IgD-negative memory B cell (primary cell): ENCODE measurements at regions not wholly inside any gene's neighbourhood (a gene's known extent, or its start where the extent isn't known, plus 50 kb on each side); places are given as distances from the start of the nearest gene placed in this dataset.

ENCODE experiments used
- H3K27ac Mint-ChIP-seq, 3 donors: one replicate each; pipeline ENCODE4 v1.8.0; 2020 to 2022; ENCODE audit warnings: mild to moderate bottlenecking in 3 of 3, mixed read lengths in 3 of 3, moderate library complexity in 1 of 3
- H3K27me3 Mint-ChIP-seq: one replicate; pipeline ENCODE4 v1.8.0; 2021; ENCODE audit warnings: mixed read lengths
- H3K36me3 Mint-ChIP-seq: one replicate; pipeline ENCODE4 v1.8.0; 2020; ENCODE audit warnings: mild to moderate bottlenecking, mixed read lengths
- H3K4me1 Mint-ChIP-seq, 3 donors: one replicate each; pipeline ENCODE4 v1.8.0; 2020 to 2022; ENCODE audit warnings: mixed read lengths in 3 of 3, mild to moderate bottlenecking in 1 of 3
- H3K4me3 Mint-ChIP-seq, 4 donors: one replicate each; pipeline ENCODE4 v1.8.0; 2020 to 2022; ENCODE audit warnings: mild to moderate bottlenecking in 4 of 4, mixed read lengths in 4 of 4, moderate library complexity in 3 of 4
- H3K9me3 Mint-ChIP-seq, 3 donors: one replicate each; pipeline ENCODE4 v1.8.0; 2020 to 2021; ENCODE audit warnings: mixed read lengths in 3 of 3, mild to moderate bottlenecking in 1 of 3

- Mint-ChIP-seq H3K36me3 (no peaks in the 10 kb centered on the region), H3K4me3 (no peak overlapping the region), H3K27me3 (no peaks in the 10 kb centered on the region), H3K4me1 (peaks cover 0 to 6% (median 2%) of the 10 kb centered on the region in 3 donors), H3K27ac (no peak overlapping the region), H3K9me3 (peaks cover 0 to 3% (median 0%) of the 10 kb centered on the region in 3 donors)
Observed at GRCh38 chr9:20016611-20017010, 227.8 kb upstream of the SLC24A2 start.

DNA sequence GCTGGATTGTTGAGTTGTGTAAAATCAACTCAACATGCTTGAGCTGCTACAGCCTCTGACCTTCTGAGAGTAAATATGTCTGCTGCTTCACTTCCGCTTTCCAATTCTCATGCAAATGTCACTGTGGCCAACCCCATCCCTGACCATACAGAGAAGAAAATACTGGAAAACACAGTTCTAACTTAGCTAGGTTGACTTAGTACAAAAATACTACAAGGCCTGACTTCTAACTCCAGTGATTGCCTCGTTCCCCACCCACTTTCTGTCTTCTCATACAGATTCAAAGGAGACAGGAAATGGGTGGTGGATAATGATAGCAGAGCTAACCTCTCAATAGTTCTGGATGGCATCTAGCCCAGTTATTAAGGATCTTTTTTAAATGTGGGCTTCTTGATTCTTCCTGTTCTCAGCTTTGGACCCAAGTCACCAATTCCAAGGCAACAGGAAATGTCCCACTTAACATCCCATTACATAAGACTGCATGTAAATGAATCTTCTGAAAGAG, 226.6 kb upstream of the SLC24A2 start:
- peaks cover 0 to 6% (median 2%) of the 10 kb centered on the region in 3 donors for H3K4me1 Mint-ChIP-seq
- peak overlapping the region in 1 of 4 donors; percentile 0 for H3K4me3 Mint-ChIP-seq
- H3K27ac Mint-ChIP-seq: no peak overlapping the region

DNA sequence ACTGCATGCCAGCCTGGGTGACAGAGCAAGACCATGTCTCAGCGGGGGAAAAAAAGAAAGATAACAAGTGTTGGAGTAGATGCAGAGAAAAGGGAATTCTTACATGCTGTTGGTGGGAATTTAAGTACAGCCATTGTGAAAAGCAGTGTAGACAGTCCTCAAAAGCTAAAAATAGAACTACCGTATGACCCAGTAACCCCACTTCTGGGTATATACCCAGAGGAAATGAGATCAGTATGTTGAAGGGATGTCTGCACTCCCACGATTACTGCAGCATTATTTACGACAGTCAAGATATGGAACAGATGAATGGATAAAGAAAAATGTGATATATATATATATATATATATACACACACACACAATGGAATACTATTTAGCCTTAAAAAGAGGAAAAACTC, 225.3 kb upstream of the SLC24A2 start:
- no peak overlapping the region for H3K4me3 Mint-ChIP-seq
- H3K9me3 Mint-ChIP-seq: peaks cover 4 to 8% (median 7%) of the 10 kb centered on the region in 3 donors
- H3K36me3 Mint-ChIP-seq: no peaks in the 10 kb centered on the region
- peaks cover 0 to 6% (median 2%) of the 10 kb centered on the region in 3 donors for H3K4me1 Mint-ChIP-seq
- no peak overlapping the region for H3K27ac Mint-ChIP-seq
- no peaks in the 10 kb centered on the region for H3K27me3 Mint-ChIP-seq

More for the DNA sequence above, 226.6 kb upstream of the SLC24A2 start:
- Mint-ChIP-seq H3K27me3 (no peaks in the 10 kb centered on the region), H3K36me3 (no peaks in the 10 kb centered on the region), H3K9me3 (peaks cover 4 to 8% (median 4%) of the 10 kb centered on the region in 3 donors)

DNA sequence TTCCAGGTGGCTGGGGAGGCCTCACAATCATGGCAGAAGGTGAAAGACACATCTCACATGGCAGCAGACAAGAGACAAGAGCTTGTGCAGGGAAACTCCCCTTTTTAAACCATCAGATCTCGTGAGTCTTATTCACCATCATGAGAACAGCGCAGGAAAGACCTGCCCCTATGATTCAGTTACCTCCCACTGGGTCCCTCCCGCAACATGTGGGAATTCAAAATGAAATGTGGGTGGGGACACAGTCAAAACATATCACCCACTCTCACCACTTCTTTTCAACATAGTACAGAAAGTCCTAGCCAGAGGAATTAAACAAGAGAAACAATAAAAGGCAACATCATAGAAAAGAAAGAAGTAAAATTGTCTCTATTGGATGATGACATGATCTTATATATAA, 223.4 kb upstream of the SLC24A2 start:
- H3K27ac Mint-ChIP-seq: no peak overlapping the region
- H3K27me3 Mint-ChIP-seq: no peaks in the 10 kb centered on the region
- peaks cover 4 to 8% (median 7%) of the 10 kb centered on the region in 3 donors for H3K9me3 Mint-ChIP-seq
- no peaks in the 10 kb centered on the region for H3K36me3 Mint-ChIP-seq
- H3K4me3 Mint-ChIP-seq: no peak overlapping the region
- peaks cover 0 to 6% (median 0%) of the 10 kb centered on the region in 3 donors for H3K4me1 Mint-ChIP-seq

DNA sequence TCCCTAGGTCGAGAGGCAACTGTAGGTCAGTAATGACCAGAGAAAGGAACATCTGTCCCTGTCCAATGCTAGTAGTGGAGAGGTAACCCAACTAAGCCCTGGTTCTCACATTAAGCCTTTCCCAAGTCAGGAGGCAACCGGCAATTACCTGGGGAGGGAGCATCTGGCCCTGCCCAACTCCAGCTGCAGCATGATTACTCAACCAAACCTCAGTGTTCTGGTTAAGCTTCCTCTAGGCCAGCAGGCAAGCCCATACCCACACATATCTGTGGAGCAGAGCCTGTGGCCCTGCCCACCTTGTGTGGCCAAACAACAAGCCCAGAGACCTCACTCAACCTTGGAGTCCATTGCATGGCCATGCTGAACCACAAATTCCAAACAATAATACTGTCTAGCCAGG, 220.8 kb upstream of the SLC24A2 start:
- Mint-ChIP-seq H3K27me3 (no peaks in the 10 kb centered on the region), H3K36me3 (no peaks in the 10 kb centered on the region), H3K4me3 (no peak overlapping the region), H3K27ac (no peak overlapping the region), H3K9me3 (peaks cover 4 to 7% (median 5%) of the 10 kb centered on the region in 3 donors), H3K4me1 (no peaks in the 10 kb centered on the region)

DNA sequence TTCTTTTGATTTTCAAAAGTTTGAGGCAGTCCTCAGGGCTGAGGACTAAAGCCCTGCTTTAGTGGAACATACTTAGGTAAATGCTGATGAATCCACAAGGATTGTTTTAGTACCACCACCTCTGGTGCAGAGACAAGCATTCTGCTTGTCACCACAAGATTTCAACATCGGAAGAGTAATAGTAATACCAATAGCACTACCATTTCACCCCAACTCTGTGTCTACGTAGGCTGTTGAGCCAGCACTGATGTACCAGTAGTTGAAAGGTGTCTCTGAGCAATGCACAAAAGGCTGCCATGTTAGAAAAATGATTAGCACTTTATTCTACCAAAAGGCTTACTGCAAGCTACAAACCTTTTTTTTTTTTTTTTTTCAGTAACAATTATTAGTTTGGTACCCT, 213.2 kb upstream of the SLC24A2 start:
- H3K27ac Mint-ChIP-seq: no peak overlapping the region
- peaks cover under 1 to 4% (median 1%) of the 10 kb centered on the region in 3 donors for H3K4me1 Mint-ChIP-seq
- H3K36me3 Mint-ChIP-seq: no peaks in the 10 kb centered on the region
- no peaks in the 10 kb centered on the region for H3K27me3 Mint-ChIP-seq
- H3K4me3 Mint-ChIP-seq: no peak overlapping the region
- H3K9me3 Mint-ChIP-seq: peaks cover 2 to 4% (median 2%) of the 10 kb centered on the region in 3 donors

- Mint-ChIP-seq H3K9me3 (peaks cover 2 to 5% (median 5%) of the 10 kb centered on the region in 3 donors), H3K36me3 (peaks cover 3% of the 10 kb centered on the region), H3K27ac (no peak overlapping the region), H3K4me1 (peaks cover 1 to 6% (median 4%) of the 10 kb centered on the region in 3 donors), H3K4me3 (no peak overlapping the region), H3K27me3 (no peaks in the 10 kb centered on the region)
Observed at GRCh38 chr9:20001058-20001457, 212.2 kb upstream of the SLC24A2 start.

GRCh38 chr9:19999491-20000057, 210.7 kb upstream of the SLC24A2 start:
- no peak overlapping the region for H3K4me3 Mint-ChIP-seq
- no peak overlapping the region for H3K27ac Mint-ChIP-seq
- peaks cover 3% of the 10 kb centered on the region for H3K36me3 Mint-ChIP-seq
- H3K4me1 Mint-ChIP-seq: peaks cover 1 to 6% (median 4%) of the 10 kb centered on the region in 3 donors
- H3K9me3 Mint-ChIP-seq: peaks cover 2 to 5% (median 5%) of the 10 kb centered on the region in 3 donors
- H3K27me3 Mint-ChIP-seq: no peaks in the 10 kb centered on the region

- Mint-ChIP-seq H3K36me3 (peaks cover 3% of the 10 kb centered on the region), H3K27ac (no peak overlapping the region), H3K27me3 (no peaks in the 10 kb centered on the region), H3K9me3 (peaks cover 2 to 5% (median 5%) of the 10 kb centered on the region in 3 donors), H3K4me1 (peaks cover 1 to 6% (median 4%) of the 10 kb centered on the region in 3 donors), H3K4me3 (peak overlapping the region in 1 of 4 donors; percentile 69)
Observed at GRCh38 chr9:19998823-19999455, 210.1 kb upstream of the SLC24A2 start.

DNA sequence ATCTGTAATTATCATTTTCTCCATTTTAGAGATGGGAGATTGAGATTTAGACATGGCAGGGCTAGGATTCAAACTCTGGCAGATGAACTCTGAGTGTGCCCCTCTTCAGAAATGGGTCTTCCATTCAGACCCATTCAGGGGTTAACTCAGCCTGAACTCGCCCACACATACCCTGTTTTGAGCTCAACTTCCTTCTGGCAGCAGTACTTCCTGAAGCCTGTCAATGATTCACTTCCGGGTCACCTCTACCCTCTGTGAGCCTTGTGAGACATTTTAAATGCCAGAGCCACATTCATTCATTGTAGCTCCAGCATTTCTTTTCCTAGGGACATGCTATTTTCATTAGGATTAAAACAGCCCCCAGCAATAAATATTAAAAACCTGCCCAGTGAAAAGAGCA, 209.3 kb upstream of the SLC24A2 start:
- H3K4me3 Mint-ChIP-seq: no peak overlapping the region
- no peak overlapping the region for H3K27ac Mint-ChIP-seq
- H3K4me1 Mint-ChIP-seq: peaks cover 1 to 6% (median 4%) of the 10 kb centered on the region in 3 donors
- no peaks in the 10 kb centered on the region for H3K27me3 Mint-ChIP-seq
- H3K9me3 Mint-ChIP-seq: peaks cover 2 to 5% (median 5%) of the 10 kb centered on the region in 3 donors
- peaks cover 3% of the 10 kb centered on the region for H3K36me3 Mint-ChIP-seq

DNA sequence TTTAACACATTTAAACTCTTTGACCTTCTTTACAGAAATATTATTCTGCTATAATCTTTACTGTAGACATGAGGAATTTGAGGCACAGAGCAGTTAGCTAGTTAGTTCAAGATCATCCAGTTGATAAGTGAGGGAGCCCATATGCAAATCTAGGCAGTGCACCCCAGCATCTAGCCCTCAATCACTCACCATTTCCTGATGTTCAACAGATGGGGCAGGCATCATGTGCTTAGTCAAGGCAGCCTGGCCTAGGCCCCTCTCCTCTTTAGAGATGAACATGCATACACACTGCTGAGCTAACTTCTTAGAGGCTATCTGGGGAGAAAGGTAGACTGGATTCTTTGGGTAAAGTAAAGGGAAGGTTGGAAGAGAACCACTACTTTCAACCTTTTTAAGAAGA, 206.8 kb upstream of the SLC24A2 start:
- peaks cover 1 to 6% (median 4%) of the 10 kb centered on the region in 3 donors for H3K4me1 Mint-ChIP-seq
- peaks cover 3% of the 10 kb centered on the region for H3K36me3 Mint-ChIP-seq
- no peak overlapping the region for H3K4me3 Mint-ChIP-seq
- H3K27me3 Mint-ChIP-seq: no peaks in the 10 kb centered on the region
- peaks cover 0 to 5% (median 5%) of the 10 kb centered on the region in 3 donors for H3K9me3 Mint-ChIP-seq
- no peak overlapping the region for H3K27ac Mint-ChIP-seq

DNA sequence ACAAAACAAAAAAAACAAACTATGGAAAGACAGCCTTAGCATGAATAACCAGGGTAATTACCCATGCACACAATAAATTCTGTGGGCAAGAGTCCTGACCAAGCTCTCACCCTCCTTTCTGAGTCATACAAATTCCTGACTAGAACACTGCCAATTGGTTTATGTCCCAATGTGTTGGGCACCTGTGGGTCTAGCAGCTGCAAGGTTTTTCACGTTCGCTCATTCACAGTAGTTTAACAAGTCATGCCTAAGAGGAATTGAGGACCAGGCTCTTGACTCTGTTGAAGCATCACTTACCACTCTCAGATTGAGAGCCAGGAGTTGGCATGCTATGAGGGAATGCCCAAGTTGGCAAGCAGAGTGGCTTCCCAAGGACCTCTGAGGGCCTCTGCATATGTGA, 205.5 kb upstream of the SLC24A2 start:
- H3K27ac Mint-ChIP-seq: peak overlapping the region in 1 of 3 donors; percentile 65
- H3K36me3 Mint-ChIP-seq: peaks cover 3% of the 10 kb centered on the region

DNA sequence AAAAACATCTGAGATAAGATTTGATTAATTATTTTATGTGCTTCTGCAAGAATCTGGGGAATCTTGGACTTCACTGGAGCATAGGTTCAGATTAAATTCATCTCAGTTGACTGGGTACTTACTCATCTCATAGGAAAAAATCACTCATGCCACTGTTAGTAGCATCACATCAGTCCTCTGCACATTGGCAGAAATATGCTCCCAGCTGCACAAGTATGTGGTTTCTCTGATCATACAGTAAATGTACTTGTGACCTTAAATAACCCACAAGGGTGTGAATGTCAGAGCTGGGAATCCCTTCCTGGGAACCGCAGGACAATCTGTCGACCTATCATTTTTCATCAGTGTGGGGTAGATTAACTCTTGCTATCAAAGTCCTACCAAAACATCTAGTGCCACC, 203.7 kb upstream of the SLC24A2 start:
- Mint-ChIP-seq H3K4me3 (no peak overlapping the region), H3K36me3 (peaks cover 3% of the 10 kb centered on the region), H3K4me1 (peaks cover 0 to 4% (median 2%) of the 10 kb centered on the region in 3 donors), H3K27me3 (no peaks in the 10 kb centered on the region), H3K27ac (no peak overlapping the region), H3K9me3 (peaks cover 0 to 5% (median 4%) of the 10 kb centered on the region in 3 donors)

More for the DNA sequence above, 205.5 kb upstream of the SLC24A2 start:
- Mint-ChIP-seq H3K4me1 (peaks cover 1 to 6% (median 4%) of the 10 kb centered on the region in 3 donors), H3K27me3 (no peaks in the 10 kb centered on the region), H3K9me3 (peaks cover 0 to 5% (median 5%) of the 10 kb centered on the region in 3 donors), H3K4me3 (no peak overlapping the region)

- no peak overlapping the region for H3K27ac Mint-ChIP-seq
- H3K36me3 Mint-ChIP-seq: no peaks in the 10 kb centered on the region
- no peaks in the 10 kb centered on the region for H3K4me1 Mint-ChIP-seq
- H3K4me3 Mint-ChIP-seq: no peak overlapping the region
- H3K27me3 Mint-ChIP-seq: no peaks in the 10 kb centered on the region
- no peaks in the 10 kb centered on the region for H3K9me3 Mint-ChIP-seq
Observed at GRCh38 chr9:19989213-19989612, 200.4 kb upstream of the SLC24A2 start.

DNA sequence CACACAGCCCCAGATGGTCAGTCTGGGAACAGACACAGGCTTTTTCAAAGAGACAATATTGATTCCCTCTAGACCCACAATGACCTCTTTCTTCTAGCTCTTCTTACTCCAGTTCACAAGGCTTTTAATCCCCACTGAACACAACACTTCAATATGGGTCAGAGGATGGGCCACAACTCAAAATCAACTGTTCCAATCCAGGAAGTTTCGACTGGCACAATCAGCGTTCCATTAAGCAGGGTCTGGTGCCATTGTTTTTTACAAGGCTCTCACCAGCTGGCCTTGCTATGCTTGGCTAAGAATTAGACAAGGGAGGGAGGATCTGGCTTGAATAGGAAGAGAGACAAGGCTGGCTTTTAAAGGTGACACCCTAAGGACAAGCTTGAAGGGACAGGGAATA, 199.4 kb upstream of the SLC24A2 start:
- H3K9me3 Mint-ChIP-seq: no peaks in the 10 kb centered on the region
- no peak overlapping the region for H3K4me3 Mint-ChIP-seq
- H3K27ac Mint-ChIP-seq: no peak overlapping the region
- no peaks in the 10 kb centered on the region for H3K27me3 Mint-ChIP-seq
- H3K4me1 Mint-ChIP-seq: no peaks in the 10 kb centered on the region
- H3K36me3 Mint-ChIP-seq: no peaks in the 10 kb centered on the region
